ENCODE measurements at regions not wholly inside any gene's neighbourhood (a gene's known extent, or its start where the extent isn't known, plus 50 kb on each side); places are given as distances from the start of the nearest gene placed in this dataset.
A peak's percentile ranks its signal among the peaks of the same experiment; 100 is the strongest.

GRCh38 chr21:27393726-27394125 lies 426.8 kb upstream of the ADAMTS5 start:
- no peak overlapping the region for H2AK5ac ChIP-seq (ENCODE audit: low read length)
- no peaks in the 10 kb centered on the region for H3K9me3 ChIP-seq (ENCODE audit: insufficient read depth, low read depth, low read length)
- H4K91ac ChIP-seq (ENCODE audit: low read depth, low read length) = no peak overlapping the region
- no peak overlapping the region for H3K14ac ChIP-seq (ENCODE audit: low read length)
- H2BK120ac ChIP-seq (ENCODE audit: insufficient read depth, low read length, poor library complexity) = no peak overlapping the region
- H3K18ac ChIP-seq (ENCODE audit: low read length) = no peak overlapping the region
- H3K9ac ChIP-seq (ENCODE audit: low read length) = no peak overlapping the region
- no CpG with 5 or more reads among the region's 3 CpGs for WGBS (ENCODE audit: extremely low coverage, insufficient coverage, insufficient read length)
- no peaks in the 10 kb centered on the region for H3K36me3 ChIP-seq (ENCODE audit: control insufficient read depth in 1 of 2, insufficient read depth in 2 of 2, low read length in 2 of 2)
- no peak overlapping the region for H4K8ac ChIP-seq (ENCODE audit: low read depth, low read length)
- H4K12ac ChIP-seq (ENCODE audit: low read depth, low read length) = no peak overlapping the region
- no peak overlapping the region for H3K4me3 ChIP-seq (ENCODE audit: low read depth, low read length)
- H2AFZ ChIP-seq (ENCODE audit: insufficient read depth, low read length, poor library complexity) = no peak overlapping the region
- H3K4me1 ChIP-seq (ENCODE audit: control insufficient read depth in 1 of 2, insufficient read depth in 2 of 2, low read length in 2 of 2) = no peaks in the 10 kb centered on the region
- H3K79me2 ChIP-seq (ENCODE audit: control insufficient read depth, insufficient read depth, low read length, poor library complexity) = no peaks in the 10 kb centered on the region
- H2BK5ac ChIP-seq (ENCODE audit: low read depth, low read length, poor library complexity) = no peak overlapping the region
- H3K27ac ChIP-seq (ENCODE audit: low read depth, low read length) = no peak overlapping the region
- no peak overlapping the region for H3K4ac ChIP-seq (ENCODE audit: low read depth, low read length)
- H3K79me1 ChIP-seq (ENCODE audit: low read length) = no peaks in the 10 kb centered on the region
- no peak for DNase-seq
- H3K23ac ChIP-seq (ENCODE audit: low read length) = no peak overlapping the region
- H3K27me3 ChIP-seq (ENCODE audit: insufficient read depth, low read length) = no peaks in the 10 kb centered on the region
- H3K4me2 ChIP-seq (ENCODE audit: low read length) = no peak overlapping the region
- H2BK12ac ChIP-seq (ENCODE audit: low read length) = no peak overlapping the region

- H4K8ac ChIP-seq (ENCODE audit: low read depth, low read length) = no peak overlapping the region
- H4K91ac ChIP-seq (ENCODE audit: low read depth, low read length) = no peak overlapping the region
- WGBS (ENCODE audit: extremely low coverage, insufficient coverage, insufficient read length) = no CpG with 5 or more reads among the region's 2 CpGs
- H3K79me2 ChIP-seq (ENCODE audit: control insufficient read depth, insufficient read depth, low read length, poor library complexity) = no peaks in the 10 kb centered on the region
- H3K4ac ChIP-seq (ENCODE audit: low read depth, low read length) = no peak overlapping the region
- H2BK120ac ChIP-seq (ENCODE audit: insufficient read depth, low read length, poor library complexity) = no peak overlapping the region
- no peaks in the 10 kb centered on the region for H3K4me1 ChIP-seq (ENCODE audit: control insufficient read depth in 1 of 2, insufficient read depth in 2 of 2, low read length in 2 of 2)
- H2AFZ ChIP-seq (ENCODE audit: insufficient read depth, low read length, poor library complexity) = no peak overlapping the region
- no peak overlapping the region for H3K4me3 ChIP-seq (ENCODE audit: low read depth, low read length)
- no peaks in the 10 kb centered on the region for H3K79me1 ChIP-seq (ENCODE audit: low read length)
- H4K12ac ChIP-seq (ENCODE audit: low read depth, low read length) = no peak overlapping the region
- H3K36me3 ChIP-seq (ENCODE audit: control insufficient read depth in 1 of 2, insufficient read depth in 2 of 2, low read length in 2 of 2) = no peaks in the 10 kb centered on the region
- no peak overlapping the region for H2AK5ac ChIP-seq (ENCODE audit: low read length)
- H3K4me2 ChIP-seq (ENCODE audit: low read length) = no peak overlapping the region
- no peak overlapping the region for H3K14ac ChIP-seq (ENCODE audit: low read length)
- peak overlapping the region; percentile 21 for H2BK5ac ChIP-seq (ENCODE audit: low read depth, low read length, poor library complexity)
- H3K23ac ChIP-seq (ENCODE audit: low read length) = peak overlapping the region; percentile 95
- H3K27ac ChIP-seq (ENCODE audit: low read depth, low read length) = no peak overlapping the region
- no peak for DNase-seq
- H3K9ac ChIP-seq (ENCODE audit: low read length) = no peak overlapping the region
- no peak overlapping the region for H2BK12ac ChIP-seq (ENCODE audit: low read length)
- H3K27me3 ChIP-seq (ENCODE audit: insufficient read depth, low read length) = no peaks in the 10 kb centered on the region
- H3K9me3 ChIP-seq (ENCODE audit: insufficient read depth, low read depth, low read length) = no peaks in the 10 kb centered on the region
- no peak overlapping the region for H3K18ac ChIP-seq (ENCODE audit: low read length)
Observed at GRCh38 chr21:27391990-27392389, 425.1 kb upstream of the ADAMTS5 start.

- WGBS (ENCODE audit: extremely low coverage, insufficient coverage, insufficient read length) = no CpG with 5 or more reads among the region's 2 CpGs
- Histone ChIP-seq H3K4me3 (ENCODE audit: low read depth, low read length) (no peak overlapping the region), H3K27me3 (ENCODE audit: insufficient read depth, low read length) (no peaks in the 10 kb centered on the region), H3K4me2 (ENCODE audit: low read length) (no peak overlapping the region), H3K4me1 (ENCODE audit: control insufficient read depth in 1 of 2, insufficient read depth in 2 of 2, low read length in 2 of 2) (no peaks in the 10 kb centered on the region), H3K9me3 (ENCODE audit: insufficient read depth, low read depth, low read length) (no peaks in the 10 kb centered on the region), H3K79me1 (ENCODE audit: low read length) (no peaks in the 10 kb centered on the region), H3K14ac (ENCODE audit: low read length) (no peak overlapping the region), H3K18ac (ENCODE audit: low read length) (no peak overlapping the region), H3K4ac (ENCODE audit: low read depth, low read length) (no peak overlapping the region), H2BK120ac (ENCODE audit: insufficient read depth, low read length, poor library complexity) (no peak overlapping the region), H4K91ac (ENCODE audit: low read depth, low read length) (no peak overlapping the region), H2AK5ac (ENCODE audit: low read length) (no peak overlapping the region), H3K36me3 (ENCODE audit: control insufficient read depth in 1 of 2, insufficient read depth in 2 of 2, low read length in 2 of 2) (no peaks in the 10 kb centered on the region), H3K9ac (ENCODE audit: low read length) (no peak overlapping the region), H3K23ac (ENCODE audit: low read length) (no peak overlapping the region), H3K79me2 (ENCODE audit: control insufficient read depth, insufficient read depth, low read length, poor library complexity) (no peaks in the 10 kb centered on the region), H4K12ac (ENCODE audit: low read depth, low read length) (no peak overlapping the region), H2AFZ (ENCODE audit: insufficient read depth, low read length, poor library complexity) (no peak overlapping the region), H3K27ac (ENCODE audit: low read depth, low read length) (no peak overlapping the region), H4K8ac (ENCODE audit: low read depth, low read length) (no peak overlapping the region), H2BK12ac (ENCODE audit: low read length) (no peak overlapping the region), H2BK5ac (ENCODE audit: low read depth, low read length, poor library complexity) (no peak overlapping the region)
- DNase-seq = no peak
Observed at GRCh38 chr21:27390384-27390783, 423.5 kb upstream of the ADAMTS5 start.

GRCh38 chr21:27388825-27389224 lies 421.9 kb upstream of the ADAMTS5 start:
- Histone ChIP-seq H3K36me3 (ENCODE audit: control insufficient read depth in 1 of 2, insufficient read depth in 2 of 2, low read length in 2 of 2) (no peaks in the 10 kb centered on the region), H3K79me2 (ENCODE audit: control insufficient read depth, insufficient read depth, low read length, poor library complexity) (no peaks in the 10 kb centered on the region)

More at GRCh38 chr21:27388825-27389224, 421.9 kb upstream of the ADAMTS5 start:
- Histone ChIP-seq H2BK12ac (ENCODE audit: low read length) (no peak overlapping the region), H2BK120ac (ENCODE audit: insufficient read depth, low read length, poor library complexity) (no peak overlapping the region), H3K79me1 (ENCODE audit: low read length) (no peaks in the 10 kb centered on the region), H3K4me3 (ENCODE audit: low read depth, low read length) (no peak overlapping the region), H4K8ac (ENCODE audit: low read depth, low read length) (no peak overlapping the region), H3K27ac (ENCODE audit: low read depth, low read length) (no peak overlapping the region), H3K9ac (ENCODE audit: low read length) (no peak overlapping the region), H3K4me2 (ENCODE audit: low read length) (no peak overlapping the region), H3K18ac (ENCODE audit: low read length) (no peak overlapping the region), H4K12ac (ENCODE audit: low read depth, low read length) (no peak overlapping the region), H3K27me3 (ENCODE audit: insufficient read depth, low read length) (no peaks in the 10 kb centered on the region), H2AFZ (ENCODE audit: insufficient read depth, low read length, poor library complexity) (no peak overlapping the region), H3K9me3 (ENCODE audit: insufficient read depth, low read depth, low read length) (no peaks in the 10 kb centered on the region), H2BK5ac (ENCODE audit: low read depth, low read length, poor library complexity) (no peak overlapping the region), H3K14ac (ENCODE audit: low read length) (no peak overlapping the region), H3K4ac (ENCODE audit: low read depth, low read length) (no peak overlapping the region), H3K4me1 (ENCODE audit: control insufficient read depth in 1 of 2, insufficient read depth in 2 of 2, low read length in 2 of 2) (no peaks in the 10 kb centered on the region), H3K23ac (ENCODE audit: low read length) (no peak overlapping the region), H2AK5ac (ENCODE audit: low read length) (no peak overlapping the region), H4K91ac (ENCODE audit: low read depth, low read length) (no peak overlapping the region)
- no CpG with 5 or more reads among the region's 2 CpGs for WGBS (ENCODE audit: extremely low coverage, insufficient coverage, insufficient read length)
- no peak for DNase-seq
